DMS153 treated with DMSO at 0.1 percent for 48 hours (cell line): ENCODE measurements at regions not wholly inside any gene's neighbourhood (a gene's known extent, or its start where the extent isn't known, plus 50 kb on each side); places are given as distances from the start of the nearest gene placed in this dataset.

Source experiments
- DNase-seq: peaks from one replicate; lab custom pipeline; 2025; ENCODE audit not compliant: unreplicated experiment; lab: John Stamatoyannopoulos, UW

- DNase-seq = no peak
These were observed 81.0 kb upstream of the ADRA2C start for GRCh38 chr4:3685081-3685645.

- DNase-seq = no peak
These were observed 81.6 kb upstream of the ADRA2C start for GRCh38 chr4:3684546-3684945.

GRCh38 chr4:3683744-3684421 lies 82.3 kb upstream of the ADRA2C start:
- no peak for DNase-seq

GRCh38 chr4:3683077-3683743 lies 83.0 kb upstream of the ADRA2C start:
- no peak for DNase-seq

GRCh38 chr4:3682236-3683076 lies 83.7 kb upstream of the ADRA2C start:
- DNase-seq = no peak

GRCh38 chr4:3681191-3681590 lies 85.0 kb upstream of the ADRA2C start:
- no peak for DNase-seq

GRCh38 chr4:3680656-3681055 lies 85.5 kb upstream of the ADRA2C start:
- no peak for DNase-seq

- DNase-seq = no peak
These were observed 86.3 kb upstream of the ADRA2C start for GRCh38 chr4:3679851-3680311.

- DNase-seq = no peak
These were observed 86.9 kb upstream of the ADRA2C start for GRCh38 chr4:3679071-3679825.

- DNase-seq = no peak
These were observed 88.5 kb upstream of the ADRA2C start for GRCh38 chr4:3677748-3678070.

- DNase-seq = no peak
These were observed 89.1 kb upstream of the ADRA2C start for GRCh38 chr4:3676907-3677747.

GRCh38 chr4:3676196-3676595 lies 90.0 kb upstream of the ADRA2C start:
- no peak for DNase-seq

- DNase-seq = no peak
These were observed 90.7 kb upstream of the ADRA2C start for GRCh38 chr4:3675251-3676115.

- DNase-seq = no peak
These were observed 91.7 kb upstream of the ADRA2C start for GRCh38 chr4:3674479-3674851.

- DNase-seq = no peak
These were observed 92.3 kb upstream of the ADRA2C start for GRCh38 chr4:3673716-3674478.

- no peak for DNase-seq
These were observed 93.0 kb upstream of the ADRA2C start for GRCh38 chr4:3673176-3673575.

GRCh38 chr4:3672465-3672831 lies 93.7 kb upstream of the ADRA2C start:
- DNase-seq = no peak
